HG02981 (cell line): ENCODE measurements at regions not wholly inside any gene's neighbourhood (a gene's known extent, or its start where the extent isn't known, plus 50 kb on each side); places are given as distances from the start of the nearest gene placed in this dataset.
A peak's percentile ranks its signal among the peaks of the same experiment; 100 is the strongest.

Experiments used
- ATAC-seq: cut with Tn5 transposase; IDR thresholded peaks from one replicate; pipeline ENCODE4 v1.9.1; 2021; ENCODE audit warnings: mild to moderate bottlenecking, moderate library complexity; ENCODE audit not compliant: unreplicated experiment

GRCh38 chr18:68035774-68036522 lies 519.4 kb upstream of the DSEL start:
- no peak for ATAC-seq

DNA sequence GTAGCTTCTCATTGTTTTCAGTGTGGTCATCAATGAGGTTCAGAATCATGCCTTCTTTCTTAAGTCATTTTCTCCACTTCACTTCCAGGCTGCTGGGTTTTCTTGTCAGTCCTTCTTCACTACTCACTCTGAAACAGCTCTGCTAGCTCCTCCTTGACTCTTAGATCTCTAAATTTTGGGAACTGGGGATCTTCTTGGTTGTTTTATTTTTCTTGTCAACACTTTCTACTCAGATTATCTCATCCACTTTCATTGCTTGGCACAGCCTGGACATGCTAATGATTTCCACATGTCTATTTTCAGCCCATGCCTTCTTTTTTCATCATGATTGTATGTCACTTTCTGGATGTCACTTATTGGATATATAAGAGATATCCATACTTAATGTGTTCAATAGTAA lies 517.8 kb upstream of the DSEL start:
- ATAC-seq = no peak

DNA sequence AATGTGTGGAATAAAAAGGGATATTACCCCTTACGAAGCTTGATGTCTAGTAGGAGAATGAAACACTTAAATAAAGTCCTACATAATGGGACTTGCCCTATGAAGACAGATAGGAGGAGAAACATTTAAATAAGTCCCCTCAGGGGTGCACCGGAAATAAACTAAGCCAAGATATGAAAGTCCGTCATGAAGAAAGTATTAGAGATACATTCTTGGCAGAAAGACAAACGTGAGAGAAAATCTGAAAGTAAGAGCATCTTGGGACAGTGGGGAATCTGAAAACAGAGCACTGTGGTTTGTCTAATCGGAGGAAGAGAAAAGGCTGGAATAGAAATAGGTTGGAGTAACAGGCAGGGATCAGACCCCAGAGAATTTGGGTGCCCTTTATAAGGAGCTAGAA lies 516.9 kb upstream of the DSEL start:
- no peak for ATAC-seq

GRCh38 chr18:68024716-68025115 lies 508.2 kb upstream of the DSEL start:
- no peak for ATAC-seq

GRCh38 chr18:68017385-68017784 lies 500.9 kb upstream of the DSEL start:
- ATAC-seq = no peak

- no peak for ATAC-seq
Measured at GRCh38 chr18:67997496-67997895, 481.0 kb upstream of the DSEL start.

GRCh38 chr18:67995769-67996168 lies 479.2 kb upstream of the DSEL start:
- no peak for ATAC-seq

- ATAC-seq = no peak
Measured at GRCh38 chr18:67980241-67980640, 463.7 kb upstream of the DSEL start.

GRCh38 chr18:67977067-67977616 lies 460.6 kb upstream of the DSEL start:
- no peak for ATAC-seq

GRCh38 chr18:67973916-67974315 lies 457.4 kb upstream of the DSEL start:
- ATAC-seq = no peak

- no peak for ATAC-seq
Measured at GRCh38 chr18:67969458-67969857, 452.9 kb upstream of the DSEL start.

- ATAC-seq = no peak
Measured at GRCh38 chr18:67966224-67966623, 449.7 kb upstream of the DSEL start.

- ATAC-seq = no peak
Measured at GRCh38 chr18:67964462-67964861, 447.9 kb upstream of the DSEL start.

DNA sequence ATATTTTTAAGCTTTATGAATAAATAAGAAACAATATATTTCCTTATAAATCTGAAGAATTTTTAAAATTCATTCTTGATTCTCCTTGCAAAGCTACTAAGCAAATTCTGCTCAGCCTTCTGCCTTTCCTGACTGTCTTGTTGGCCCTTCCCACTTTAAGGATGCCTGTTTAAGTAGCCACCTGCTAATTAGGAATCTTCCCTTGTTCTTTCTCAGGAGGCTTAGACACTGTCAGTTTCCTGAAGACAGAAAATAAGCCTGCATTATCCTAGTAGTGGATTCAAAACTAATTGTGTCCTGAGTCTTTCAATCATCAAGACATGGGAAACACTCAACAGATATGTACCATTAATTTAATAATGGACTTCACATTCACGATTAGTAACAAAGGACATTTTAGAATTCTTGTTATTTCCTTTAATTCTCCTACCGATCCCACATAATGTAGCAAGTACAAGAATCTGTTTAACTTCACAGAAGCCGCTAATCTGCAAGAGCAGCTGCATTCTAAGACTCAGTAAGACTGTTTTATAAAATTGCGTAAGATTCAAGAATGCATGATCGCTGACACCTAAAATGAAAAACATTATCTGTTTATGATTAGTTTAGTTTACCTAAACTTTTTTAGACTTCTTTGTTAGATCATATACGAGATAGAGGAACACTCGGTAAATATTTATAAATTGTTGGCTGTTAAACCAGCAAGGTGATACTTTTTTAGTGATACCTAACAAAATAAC lies 445.4 kb upstream of the DSEL start:
- ATAC-seq = no peak

GRCh38 chr18:67957684-67958083 lies 441.2 kb upstream of the DSEL start:
- ATAC-seq = no peak

DNA sequence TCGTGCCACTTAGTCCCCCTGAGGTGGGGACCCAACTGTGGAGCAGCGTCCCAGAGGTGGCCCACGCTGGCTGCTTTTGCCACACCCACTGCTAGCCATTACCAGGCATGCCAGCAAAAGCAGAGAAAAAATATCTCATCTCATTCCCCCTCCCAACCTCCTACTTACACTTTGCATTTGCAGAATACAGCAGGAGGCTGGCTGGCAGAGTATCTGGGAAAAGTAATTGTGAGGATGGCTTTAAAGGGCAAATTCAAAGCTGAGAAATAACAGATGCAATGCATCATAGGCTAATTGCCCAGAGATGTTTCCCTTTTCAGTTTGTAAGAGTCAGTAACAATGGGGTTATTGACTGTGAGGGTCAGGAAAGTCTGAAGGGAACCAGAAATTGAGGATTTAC lies 438.1 kb upstream of the DSEL start:
- ATAC-seq = no peak

DNA sequence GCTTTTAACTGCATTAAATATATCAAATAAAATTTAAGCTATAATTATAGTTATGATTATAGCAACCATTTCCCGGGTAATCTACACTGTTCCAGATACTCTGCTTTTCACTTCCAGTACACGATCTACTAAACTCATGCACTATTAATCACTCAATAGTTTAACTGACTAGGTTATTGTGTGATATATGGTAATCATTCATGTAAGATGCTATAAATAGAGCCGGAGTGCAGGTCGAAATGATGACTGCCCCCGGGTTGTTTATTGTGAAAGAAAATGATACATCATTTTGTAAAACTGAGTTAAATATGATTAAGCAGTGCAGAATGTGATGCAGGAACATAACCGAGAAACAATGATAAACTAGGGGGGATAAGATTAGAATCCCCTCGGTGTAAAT lies 434.6 kb upstream of the DSEL start:
- no peak for ATAC-seq

GRCh38 chr18:67938660-67939059 lies 422.1 kb upstream of the DSEL start:
- ATAC-seq = no peak

DNA sequence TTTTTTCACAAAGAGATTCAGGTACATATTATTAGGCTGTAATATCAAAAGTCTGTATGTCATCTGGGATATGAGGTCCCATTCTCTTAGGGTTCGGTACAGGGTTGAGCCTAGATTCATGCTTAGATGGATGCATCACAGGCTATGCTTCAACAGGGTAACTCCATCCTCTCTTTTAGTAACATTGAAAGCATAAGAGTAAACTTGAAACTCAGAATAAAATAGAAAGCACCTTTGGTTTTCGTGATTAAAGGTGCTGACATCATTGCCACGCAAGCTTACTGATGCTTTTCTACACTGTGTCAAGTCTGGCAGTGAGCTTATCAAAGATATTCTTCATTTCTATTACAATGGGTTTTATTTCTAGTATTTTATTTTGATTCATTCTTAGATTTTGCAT lies 419.1 kb upstream of the DSEL start:
- ATAC-seq = peak; percentile 48

GRCh38 chr18:67933271-67933670 lies 416.8 kb upstream of the DSEL start:
- ATAC-seq = no peak

GRCh38 chr18:67932271-67932670 lies 415.8 kb upstream of the DSEL start:
- no peak for ATAC-seq
